GM20000 (cell line): ENCODE measurements at regions not wholly inside any gene's neighbourhood (a gene's known extent, or its start where the extent isn't known, plus 50 kb on each side); places are given as distances from the start of the nearest gene placed in this dataset.

Experiments used
- DNase-seq: peaks from one replicate; pipeline ENCODE4 v3.0.0; 2012; ENCODE audit warnings: low spot score
- CTCF ChIP-seq: IDR thresholded peaks from 2 replicates; pipeline ENCODE4 v1.5.1; 2012; ENCODE audit warnings: mild to moderate bottlenecking, control low read depth; ENCODE audit errors: extremely low read depth, missing control alignments

GRCh38 chr11:23897453-23898286 lies 599.2 kb upstream of the LUZP2 start:
- no peak for TF ChIP-seq CTCF
- DNase-seq: no peak

- no peak for TF ChIP-seq CTCF
- DNase-seq: no peak
These were observed 593.7 kb upstream of the LUZP2 start for GRCh38 chr11:23903044-23903704.

GRCh38 chr11:23919455-23919854 lies 577.4 kb upstream of the LUZP2 start:
- no peak for TF ChIP-seq CTCF
- no peak for DNase-seq

GRCh38 chr11:23923357-23923756 lies 573.5 kb upstream of the LUZP2 start:
- no peak for TF ChIP-seq CTCF
- DNase-seq: no peak

GRCh38 chr11:23924226-23924625 lies 572.6 kb upstream of the LUZP2 start:
- no peak for TF ChIP-seq CTCF
- no peak for DNase-seq

GRCh38 chr11:23931443-23931842 lies 565.4 kb upstream of the LUZP2 start:
- no peak for TF ChIP-seq CTCF
- DNase-seq: no peak

GRCh38 chr11:23932485-23932898 lies 564.4 kb upstream of the LUZP2 start:
- TF ChIP-seq CTCF: no peak
- no peak for DNase-seq
